Gastroesophageal sphincter (tissue), 3 donors: ENCODE measurements at regions not wholly inside any gene's neighbourhood (a gene's known extent, or its start where the extent isn't known, plus 50 kb on each side); places are given as distances from the start of the nearest gene placed in this dataset.
"Not testable (repeated sequence)": the region's sequence is repeated elsewhere in the genome, so short reads cannot be mapped to it uniquely, and the experiment has no call there.

Experiments used
- CTCF ChIP-seq, 4 experiments: fragments of 200-600 bp in 2 of 4; fragments of 450-650 bp in 2 of 4; sonication (generic) in 1 of 4; IDR thresholded peaks; one replicate each; pipeline ENCODE4 v1.5.1; 2017 to 2019; ENCODE audit warnings: antibody characterized with exemption in 4 of 4, mild to moderate bottlenecking in 2 of 4, moderate library complexity in 2 of 4
- EP300 ChIP-seq: sonication (generic); formaldehyde crosslinking; IDR thresholded peaks from one replicate; pipeline ENCODE4 v1.6.1; 2017; ENCODE audit warnings: antibody characterized with exemption, mild to moderate bottlenecking
- POLR2A ChIP-seq, 2 donors: fragments of 450-650 bp; IDR thresholded peaks; one replicate each; pipeline ENCODE4 v1.6.1; 2017; ENCODE audit warnings: antibody characterized with exemption in 2 of 2, mild to moderate bottlenecking in 2 of 2, moderate library complexity in 1 of 2
- POLR2AphosphoS5 ChIP-seq: sonication (generic); formaldehyde crosslinking; IDR thresholded peaks from one replicate; pipeline ENCODE4 v1.6.1; 2017; ENCODE audit warnings: antibody characterized with exemption

GRCh38 chr1:807699-808390 lies 115.9 kb upstream of the SAMD11 start:
- TF ChIP-seq CTCF (IDR thresholded peaks at IDR 0.05); POLR2AphosphoS5; EP300; POLR2A (IDR thresholded peaks at IDR 0.05): not testable (repeated sequence)
